HCT116 (cell line): ENCODE measurements at regions not wholly inside any gene's neighbourhood (a gene's known extent, or its start where the extent isn't known, plus 50 kb on each side); places are given as distances from the start of the nearest gene placed in this dataset.

Experiments used
- ATAC-seq: fragments of 200-7000 bp; cut with Tn5 transposase; 2 replicates; pipeline ENCODE4 v1.9.1; 2020; ENCODE audit warnings: mild to moderate bottlenecking, moderate library complexity
- BruUV-seq: library from RNA; stranded (reverse); fragments of 400-500 nt; replicated peaks from 2 replicates; lab custom pipeline; 2021; lab: Mats Ljungman, UMichigan
- CTCF ChIA-PET: fragments of 300-600 bp; sonication (Branson Sonifier 250); formaldehyde crosslinking; loops from one replicate; lab custom pipeline; 2021; ENCODE audit warnings: antibody characterized with exemption; lab: Charles Lee
- POLR2A ChIA-PET: fragments of 300-600, 350-600 bp; sonication (Branson Sonifier 250); formaldehyde crosslinking; loops from one replicate; lab custom pipeline; 2021; ENCODE audit warnings: antibody characterized with exemption; lab: Charles Lee
- RAD21 ChIA-PET, 2 experiments: fragments of 300-600 bp; sonication (Branson Sonifier 250); formaldehyde crosslinking; loops; one replicate each; lab custom pipeline; 2023; ENCODE audit warnings: low total read pairs in 2 of 2; ENCODE audit not compliant: uncharacterized antibody in 2 of 2, unreplicated experiment in 2 of 2, low non-redundant PET in 1 of 2; lab: Charles Lee
- DNase-seq: peaks from one replicate; pipeline ENCODE4 v3.0.0-alpha.2; 2010; ENCODE audit warnings: low read depth, low spot score
- H2AFZ ChIP-seq: fragments of 200-600 bp; shearing (Covaris generic), sonication (generic); 2 replicates; pipeline ENCODE4 v1.6.1; 2017; ENCODE audit warnings: low read depth, mixed run types, mixed read lengths, antibody characterized with exemption, low read length; ENCODE audit not compliant: poor library complexity, severe bottlenecking
- H3K27ac ChIP-seq: 2 replicates; pipeline ENCODE4 v1.5.1; 2012; ENCODE audit warnings: low read depth, low read length
- H3K27me3 ChIP-seq: fragments of 200-600 bp; sonication (generic); 2 replicates; pipeline ENCODE4 v1.6.1; 2016; ENCODE audit warnings: mixed run types, low read length, mixed read lengths; ENCODE audit not compliant: insufficient read depth
- H3K36me3 ChIP-seq, 2 experiments: fragments of 200-500 bp in 1 of 2; fragments of 200-600 bp in 1 of 2; sonication (Bioruptor generic) in 1 of 2; sonication (generic) in 1 of 2; 2 replicates each; pipeline versions ENCODE4 v1.5.1 to v1.6.1; 2014 to 2016; ENCODE audit warnings: low read length in 2 of 2, inconsistent platforms in 1 of 2, mixed read lengths in 1 of 2, mixed run types in 1 of 2; ENCODE audit not compliant: insufficient read depth in 2 of 2, control insufficient read depth in 1 of 2
- H3K4me1 ChIP-seq, 2 experiments: fragments of 200-600 bp in 1 of 2; sonication (generic) in 1 of 2; 2 replicates each; pipeline versions ENCODE4 v1.5.1 to v1.6.1; 2012 to 2017; ENCODE audit warnings: low read length in 2 of 2, inconsistent platforms in 1 of 2, mild to moderate bottlenecking in 1 of 2, mixed read lengths in 1 of 2, mixed run types in 1 of 2, moderate library complexity in 1 of 2; ENCODE audit not compliant: insufficient read depth in 2 of 2, control insufficient read depth in 1 of 2
- H3K4me2 ChIP-seq: fragments of 200-600 bp; sonication (generic); 2 replicates; pipeline ENCODE4 v1.6.1; 2017; ENCODE audit warnings: mixed run types, low read length, mixed read lengths
- H3K4me3 ChIP-seq, 2 experiments: fragments of 200-600 bp in 1 of 2; sonication (generic) in 1 of 2; replicated peaks in 1 of 2; 2 replicates each; pipeline ENCODE4 v1.5.1; 2011 to 2016; ENCODE audit warnings: low read length in 2 of 2, control low read depth in 1 of 2, low read depth in 1 of 2, mild to moderate bottlenecking in 1 of 2, mixed read lengths in 1 of 2, mixed run types in 1 of 2
- H3K79me2 ChIP-seq: fragments of 200-600 bp; sonication (generic); 2 replicates; pipeline ENCODE4 v1.6.1; 2017; ENCODE audit warnings: mild to moderate bottlenecking, mixed run types, low read length, moderate library complexity, mixed read lengths; ENCODE audit not compliant: insufficient read depth
- H3K9ac ChIP-seq: fragments of 200-600 bp; sonication (generic); 2 replicates; pipeline ENCODE4 v1.6.1; 2016; ENCODE audit warnings: low read length, mixed read lengths
- H3K9me2 ChIP-seq: fragments of 200-600 bp; sonication (generic), shearing (Covaris generic); 2 replicates; pipeline ENCODE4 v1.6.1; 2017; ENCODE audit warnings: mixed run types, mild to moderate bottlenecking, moderate library complexity; ENCODE audit not compliant: insufficient read depth
- H3K9me3 ChIP-seq, 2 experiments: fragments of 200-500 bp in 1 of 2; fragments of 200-600 bp in 1 of 2; sonication (Bioruptor generic) in 1 of 2; sonication (generic) in 1 of 2; 2 replicates each; pipeline ENCODE4 v1.6.1; 2014 to 2017; ENCODE audit warnings: low read length in 2 of 2, mixed read lengths in 2 of 2, inconsistent platforms in 1 of 2, low read depth in 1 of 2, mild to moderate bottlenecking in 1 of 2, mixed run types in 1 of 2, moderate library complexity in 1 of 2; ENCODE audit not compliant: control insufficient read depth in 1 of 2, insufficient read depth in 1 of 2
- H4K20me1 ChIP-seq: fragments of 200-600 bp; sonication (generic), shearing (Covaris generic); 2 replicates; pipeline ENCODE4 v1.6.1; 2017; ENCODE audit warnings: mixed run types, mild to moderate bottlenecking, moderate library complexity; ENCODE audit not compliant: insufficient read depth
- CBX3 ChIP-seq: IDR thresholded peaks from 2 replicates; pipeline ENCODE4 v1.6.1; 2012; ENCODE audit warnings: low read depth
- CEBPB ChIP-seq: IDR thresholded peaks from 2 replicates; pipeline ENCODE4 v1.6.1; 2012; ENCODE audit warnings: low read depth
- CTCF ChIP-seq, 3 experiments: fragments of 200-600 bp in 1 of 3; sonication (generic) in 1 of 3; IDR thresholded peaks in 2 of 3; conservative IDR thresholded peaks in 1 of 3; 2 replicates each; pipeline ENCODE4 v1.5.1; 2012 to 2017; ENCODE audit warnings: low read depth in 2 of 3, low read length in 2 of 3, antibody characterized with exemption in 1 of 3, borderline replicate concordance in 1 of 3, control low read depth in 1 of 3, mild to moderate bottlenecking in 1 of 3, mixed read lengths in 1 of 3, mixed run types in 1 of 3, moderate library complexity in 1 of 3; ENCODE audit not compliant: insufficient read depth in 1 of 3
- EGR1 ChIP-seq: IDR thresholded peaks from 2 replicates; pipeline ENCODE4 v1.6.1; 2012; ENCODE audit warnings: low read depth
- EZH2 ChIP-seq: fragments of 200-600 bp; sonication (generic); IDR thresholded peaks from 2 replicates; pipeline ENCODE4 v1.6.1; 2017; ENCODE audit warnings: antibody characterized with exemption, mixed run types
- EZH2phosphoT487 ChIP-seq: fragments of 200-600 bp; IDR thresholded peaks from 2 replicates; pipeline ENCODE4 v1.6.1; 2018; ENCODE audit warnings: antibody characterized with exemption, borderline replicate concordance
- FOSL1 ChIP-seq: IDR thresholded peaks from 2 replicates; pipeline ENCODE4 v1.6.1; 2012; ENCODE audit warnings: low read depth
- JUND ChIP-seq: IDR thresholded peaks from 2 replicates; pipeline ENCODE4 v1.6.1; 2012
- MAX ChIP-seq: IDR thresholded peaks from 2 replicates; pipeline ENCODE4 v1.6.1; 2012
- POLR2A ChIP-seq: IDR thresholded peaks from 2 replicates; pipeline ENCODE4 v1.7.0; 2011; ENCODE audit warnings: borderline replicate concordance; ENCODE audit not compliant: insufficient read depth, insufficient read length; ENCODE audit errors: extremely low read depth
- POLR2AphosphoS5 ChIP-seq: IDR thresholded peaks from 2 replicates; pipeline ENCODE4 v1.6.1; 2011; ENCODE audit warnings: mild to moderate bottlenecking, low read depth, low read length, moderate library complexity
- RAD21 ChIP-seq: IDR thresholded peaks from 2 replicates; pipeline ENCODE4 v1.6.1; 2012; ENCODE audit warnings: low read depth, mild to moderate bottlenecking
- SP1 ChIP-seq: IDR thresholded peaks from 2 replicates; pipeline ENCODE4 v1.6.1; 2012; ENCODE audit warnings: low read depth
- SRF ChIP-seq: IDR thresholded peaks from 2 replicates; pipeline ENCODE4 v1.6.1; 2012; ENCODE audit warnings: low read depth
- TCF7L2 ChIP-seq: IDR thresholded peaks from 2 replicates; pipeline ENCODE4 v1.7.0; 2011; ENCODE audit warnings: borderline replicate concordance, inconsistent platforms; ENCODE audit not compliant: insufficient read depth, insufficient read length; ENCODE audit errors: extremely low read depth
- YY1 ChIP-seq: IDR thresholded peaks from 2 replicates; pipeline ENCODE4 v1.6.1; 2011; ENCODE audit warnings: low read length, low read depth, moderate library complexity, mild to moderate bottlenecking; ENCODE audit not compliant: insufficient replicate concordance; ENCODE audit errors: extremely low read depth
- ZFX ChIP-seq: fragments of 450-650 bp; IDR thresholded peaks from 2 replicates; pipeline ENCODE4 v1.6.1; 2017
- ZNF274 ChIP-seq: fragments of 200-500 bp; sonication (Bioruptor generic); IDR thresholded peaks from 2 replicates; pipeline ENCODE4 v1.6.1; 2014; ENCODE audit warnings: mild to moderate bottlenecking, low read depth, low read length, inconsistent platforms
- intact Hi-C: fragments of 100-400 bp; cut with micrococcal nuclease; formaldehyde crosslinking; loops from 2 replicates; pipeline ENCODE4 v1.10.0; 2022

GRCh38 chr2:64291181-64291580 lies 147.0 kb upstream of the PELI1 start:
- H3K4me3 ChIP-seq, result no peak overlapping the region
- ATAC-seq (peak; percentile 54; the same call in 1 of the 2 replicates), DNase-seq (peak; percentile 23)
- no TSS peak for BruUV-seq
- ChIA-PET RAD21 (no interaction called here), POLR2A (no interaction called here), CTCF (no interaction called here)
- no peak overlapping the region for H2AFZ ChIP-seq
- no peaks in the 10 kb centered on the region for H3K9me3 ChIP-seq
- no peaks in the 10 kb centered on the region for H3K9me2 ChIP-seq
- H3K79me2 ChIP-seq, result no peaks in the 10 kb centered on the region
- TF ChIP-seq JUND (peak; percentile 31; the same call in 1 of the 2 replicates), RAD21 (no peak)
- TF ChIP-seq, all 23 proteins: peak for 1
- Histone ChIP-seq H3K9ac (no peak overlapping the region), H3K4me2 (no peak overlapping the region), H3K36me3 (no peaks in the 10 kb centered on the region), H4K20me1 (no peaks in the 10 kb centered on the region), H3K4me1 (peaks cover 0 to 4% of the 10 kb centered on the region in 2 experiments; a peak in 1 of 4 replicates), H3K27me3 (peaks cover 13% of the 10 kb centered on the region; the same call in 1 of the 2 replicates), H3K27ac (no peak overlapping the region)
- intact Hi-C loops, result no loop called here

- RAD21 ChIA-PET, result no interaction called here
- Histone ChIP-seq H3K9ac (no peak overlapping the region), H2AFZ (no peak overlapping the region), H3K4me1 (peaks cover 0 to 4% of the 10 kb centered on the region in 2 experiments; a peak in 1 of 4 replicates), H3K27me3 (peaks cover 23% of the 10 kb centered on the region; the same call in 1 of the 2 replicates), H3K9me2 (no peaks in the 10 kb centered on the region), H3K4me2 (no peak overlapping the region), H3K36me3 (no peaks in the 10 kb centered on the region), H3K9me3 (no peaks in the 10 kb centered on the region), H3K79me2 (no peaks in the 10 kb centered on the region), H3K4me3 (no peak overlapping the region), H3K27ac (no peak overlapping the region), H4K20me1 (no peaks in the 10 kb centered on the region)
- POLR2A ChIA-PET, result no interaction called here
- no TSS peak for BruUV-seq
- intact Hi-C loops, result no loop called here
- DNase-seq (no peak), ATAC-seq (no peak)
- CTCF ChIA-PET, result no interaction called here
- no peak for TF ChIP-seq ZFX
- TF ChIP-seq EZH2phosphoT487, result no peak
- TF ChIP-seq FOSL1, result no peak
- no peak for TF ChIP-seq MAX
- no peak for TF ChIP-seq SRF
- TF ChIP-seq SP1, result no peak
- no peak for TF ChIP-seq CTCF (IDR thresholded peaks at IDR 0.05 in 2 of 3, conservative IDR thresholded peaks at IDR 0.05 in 1 of 3; ENCODE audit: borderline replicate concordance in 1 of 3, insufficient read depth in 1 of 3, low read depth in 2 of 3, low read length in 2 of 3)
- no peak for TF ChIP-seq YY1
- TF ChIP-seq ZNF274, result no peak
- TF ChIP-seq CBX3, result no peak
- no peak for TF ChIP-seq POLR2A
- no peak for TF ChIP-seq EGR1
- no peak for TF ChIP-seq TCF7L2
- no peak for TF ChIP-seq POLR2AphosphoS5
- TF ChIP-seq CEBPB, result no peak
- no peak for TF ChIP-seq EZH2
- TF ChIP-seq RAD21, result no peak
Measured at GRCh38 chr2:64295326-64296139, 151.3 kb upstream of the PELI1 start.
